ENCODE measurements at regions not wholly inside any gene's neighbourhood (a gene's known extent, or its start where the extent isn't known, plus 50 kb on each side); places are given as distances from the start of the nearest gene placed in this dataset.

DNA sequence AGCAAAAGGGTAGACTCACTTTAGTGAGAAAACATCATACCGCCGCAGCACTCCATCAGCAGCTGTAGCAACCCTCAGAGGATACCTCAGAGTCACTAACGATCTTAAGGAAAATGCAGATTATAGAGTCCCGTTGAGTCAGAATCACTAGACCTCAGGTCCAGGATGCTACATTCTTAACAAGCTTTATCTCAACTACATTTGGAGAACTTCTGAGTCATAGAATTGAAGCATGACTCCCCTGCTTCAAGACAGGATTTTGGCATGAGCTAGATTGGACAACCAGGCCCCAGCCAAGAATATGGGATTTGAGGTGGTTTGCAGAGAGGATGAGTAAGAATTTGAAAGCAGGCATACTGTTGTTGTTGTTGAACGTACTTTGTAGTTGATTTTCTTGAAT, 118.9 kb upstream of the UBL3 start (continued):
- TF ChIP-seq, protein P1, sequence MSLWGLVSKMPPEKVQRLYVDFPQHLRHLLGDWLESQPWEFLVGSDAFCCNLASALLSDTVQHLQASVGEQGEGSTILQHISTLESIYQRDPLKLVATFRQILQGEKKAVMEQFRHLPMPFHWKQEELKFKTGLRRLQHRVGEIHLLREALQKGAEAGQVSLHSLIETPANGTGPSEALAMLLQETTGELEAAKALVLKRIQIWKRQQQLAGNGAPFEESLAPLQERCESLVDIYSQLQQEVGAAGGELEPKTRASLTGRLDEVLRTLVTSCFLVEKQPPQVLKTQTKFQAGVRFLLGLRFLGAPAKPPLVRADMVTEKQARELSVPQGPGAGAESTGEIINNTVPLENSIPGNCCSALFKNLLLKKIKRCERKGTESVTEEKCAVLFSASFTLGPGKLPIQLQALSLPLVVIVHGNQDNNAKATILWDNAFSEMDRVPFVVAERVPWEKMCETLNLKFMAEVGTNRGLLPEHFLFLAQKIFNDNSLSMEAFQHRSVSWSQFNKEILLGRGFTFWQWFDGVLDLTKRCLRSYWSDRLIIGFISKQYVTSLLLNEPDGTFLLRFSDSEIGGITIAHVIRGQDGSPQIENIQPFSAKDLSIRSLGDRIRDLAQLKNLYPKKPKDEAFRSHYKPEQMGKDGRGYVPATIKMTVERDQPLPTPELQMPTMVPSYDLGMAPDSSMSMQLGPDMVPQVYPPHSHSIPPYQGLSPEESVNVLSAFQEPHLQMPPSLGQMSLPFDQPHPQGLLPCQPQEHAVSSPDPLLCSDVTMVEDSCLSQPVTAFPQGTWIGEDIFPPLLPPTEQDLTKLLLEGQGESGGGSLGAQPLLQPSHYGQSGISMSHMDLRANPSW (CRISPR knock-in tag; conservative IDR thresholded peaks at IDR 0.05; ENCODE audit: low read depth): no peak
- no peak for TF ChIP-seq CREM (CRISPR knock-in tag; IDR thresholded peaks at IDR 0.05)
- TF ChIP-seq ZNF416 (CRISPR knock-in tag; IDR thresholded peaks at IDR 0.05): no peak
- no peak for TF ChIP-seq MXD4 (CRISPR knock-in tag; IDR thresholded peaks at IDR 0.05; ENCODE audit: borderline replicate concordance)
- TF ChIP-seq ZNF423 (CRISPR knock-in tag; IDR thresholded peaks at IDR 0.05): no peak
- no peak for TF ChIP-seq NFE2L1 (CRISPR knock-in tag; IDR thresholded peaks at IDR 0.05)
- TF ChIP-seq ZNF121 (CRISPR knock-in tag; IDR thresholded peaks at IDR 0.05): no peak
- TF ChIP-seq RELA (CRISPR knock-in tag; IDR thresholded peaks at IDR 0.05; ENCODE audit: borderline replicate concordance): no peak
- no peak for TF ChIP-seq ESRRA (CRISPR knock-in tag; IDR thresholded peaks at IDR 0.05; ENCODE audit: borderline replicate concordance)

GRCh38 chr13:29964181-29964845, 113.9 kb upstream of the UBL3 start:
- Mint-ChIP-seq H3K27ac (peak overlapping the region; percentile 61), H3K4me3 (peak overlapping the region; percentile 4; the same call in 1 of the 2 replicates), H3K4me1 (peaks cover 52% of the 10 kb centered on the region), H3K9me3 (peaks cover 47% of the 10 kb centered on the region), H3K27me3 (ENCODE audit: low read depth) (peaks cover 8% of the 10 kb centered on the region), H3K36me3 (peaks cover 27% of the 10 kb centered on the region)
- POLR2A ChIA-PET: no interaction called here
- ATAC-seq (peak; percentile 92), DNase-seq (ENCODE audit: low spot score) (peak; percentile 44)
- CTCF ChIA-PET: interaction anchor here (0.6 to 2.1 kb wide), 10 partner anchors 10 to 193 kb away, joined by 3 to 21 read pairs (median 4); no protein-coding TSS in a partner anchor
- no peak for TF ChIP-seq FOXK1 (CRISPR knock-in tag; IDR thresholded peaks at IDR 0.05)
- 0 out of 2 replicates have a peak, but pooled peaks have one; percentile 41 for TF ChIP-seq MYBL2 (CRISPR knock-in tag; IDR thresholded peaks at IDR 0.05)

DNA sequence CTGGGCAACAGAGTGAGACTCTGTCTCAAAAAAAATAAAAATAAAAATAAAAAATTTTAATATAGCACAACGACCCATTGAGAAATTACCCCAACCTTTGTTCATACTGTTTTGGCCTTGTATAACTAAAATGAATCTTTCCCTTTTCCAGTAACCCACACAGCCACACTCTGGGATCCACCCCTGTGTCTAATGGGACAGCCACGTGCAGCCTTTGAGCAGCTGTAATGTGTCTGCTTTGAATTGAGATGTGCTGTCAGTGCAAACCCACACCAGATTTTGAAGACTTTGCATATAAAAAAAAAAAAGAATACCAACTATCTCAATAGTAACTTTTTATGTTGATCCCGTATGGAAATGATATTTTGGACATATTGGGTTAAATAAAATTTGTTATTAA, 112.7 kb upstream of the UBL3 start:
- ChIA-PET CTCF (interaction anchor here (1.4 to 2.0 kb wide), 4 partner anchors 9 to 169 kb away, joined by 3 to 21 read pairs (median 4); no protein-coding TSS in a partner anchor), POLR2A (no interaction called here)
- H3K4me3 Mint-ChIP-seq: no peak overlapping the region
- H3K27ac Mint-ChIP-seq: no peak overlapping the region
- peaks cover 8% of the 10 kb centered on the region for H3K27me3 Mint-ChIP-seq (ENCODE audit: low read depth)
- peaks cover 38% of the 10 kb centered on the region for H3K9me3 Mint-ChIP-seq
- DNase-seq (ENCODE audit: low spot score): no peak
- peaks cover 26% of the 10 kb centered on the region for H3K36me3 Mint-ChIP-seq
- H3K4me1 Mint-ChIP-seq: peaks cover 64% of the 10 kb centered on the region
- ATAC-seq: no peak
- no peak for TF ChIP-seq MLX (CRISPR knock-in tag; IDR thresholded peaks at IDR 0.05)
- TF ChIP-seq, protein P2, sequence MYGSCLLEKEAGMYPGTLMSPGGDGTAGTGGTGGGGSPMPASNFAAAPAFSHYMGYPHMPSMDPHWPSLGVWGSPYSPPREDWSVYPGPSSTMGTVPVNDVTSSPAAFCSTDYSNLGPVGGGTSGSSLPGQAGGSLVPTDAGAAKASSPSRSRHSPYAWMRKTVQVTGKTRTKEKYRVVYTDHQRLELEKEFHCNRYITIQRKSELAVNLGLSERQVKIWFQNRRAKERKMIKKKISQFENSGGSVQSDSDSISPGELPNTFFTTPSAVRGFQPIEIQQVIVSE (CRISPR knock-in tag; IDR thresholded peaks at IDR 0.05; ENCODE audit: borderline replicate concordance): no peak
- no peak for TF ChIP-seq PRDM15 (CRISPR knock-in tag; IDR thresholded peaks at IDR 0.05)
- TF ChIP-seq, protein P3, sequence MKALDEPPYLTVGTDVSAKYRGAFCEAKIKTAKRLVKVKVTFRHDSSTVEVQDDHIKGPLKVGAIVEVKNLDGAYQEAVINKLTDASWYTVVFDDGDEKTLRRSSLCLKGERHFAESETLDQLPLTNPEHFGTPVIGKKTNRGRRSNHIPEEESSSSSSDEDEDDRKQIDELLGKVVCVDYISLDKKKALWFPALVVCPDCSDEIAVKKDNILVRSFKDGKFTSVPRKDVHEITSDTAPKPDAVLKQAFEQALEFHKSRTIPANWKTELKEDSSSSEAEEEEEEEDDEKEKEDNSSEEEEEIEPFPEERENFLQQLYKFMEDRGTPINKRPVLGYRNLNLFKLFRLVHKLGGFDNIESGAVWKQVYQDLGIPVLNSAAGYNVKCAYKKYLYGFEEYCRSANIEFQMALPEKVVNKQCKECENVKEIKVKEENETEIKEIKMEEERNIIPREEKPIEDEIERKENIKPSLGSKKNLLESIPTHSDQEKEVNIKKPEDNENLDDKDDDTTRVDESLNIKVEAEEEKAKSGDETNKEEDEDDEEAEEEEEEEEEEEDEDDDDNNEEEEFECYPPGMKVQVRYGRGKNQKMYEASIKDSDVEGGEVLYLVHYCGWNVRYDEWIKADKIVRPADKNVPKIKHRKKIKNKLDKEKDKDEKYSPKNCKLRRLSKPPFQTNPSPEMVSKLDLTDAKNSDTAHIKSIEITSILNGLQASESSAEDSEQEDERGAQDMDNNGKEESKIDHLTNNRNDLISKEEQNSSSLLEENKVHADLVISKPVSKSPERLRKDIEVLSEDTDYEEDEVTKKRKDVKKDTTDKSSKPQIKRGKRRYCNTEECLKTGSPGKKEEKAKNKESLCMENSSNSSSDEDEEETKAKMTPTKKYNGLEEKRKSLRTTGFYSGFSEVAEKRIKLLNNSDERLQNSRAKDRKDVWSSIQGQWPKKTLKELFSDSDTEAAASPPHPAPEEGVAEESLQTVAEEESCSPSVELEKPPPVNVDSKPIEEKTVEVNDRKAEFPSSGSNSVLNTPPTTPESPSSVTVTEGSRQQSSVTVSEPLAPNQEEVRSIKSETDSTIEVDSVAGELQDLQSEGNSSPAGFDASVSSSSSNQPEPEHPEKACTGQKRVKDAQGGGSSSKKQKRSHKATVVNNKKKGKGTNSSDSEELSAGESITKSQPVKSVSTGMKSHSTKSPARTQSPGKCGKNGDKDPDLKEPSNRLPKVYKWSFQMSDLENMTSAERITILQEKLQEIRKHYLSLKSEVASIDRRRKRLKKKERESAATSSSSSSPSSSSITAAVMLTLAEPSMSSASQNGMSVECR (CRISPR knock-in tag; IDR thresholded peaks at IDR 0.05; ENCODE audit: borderline replicate concordance): no peak
- TF ChIP-seq AR (CRISPR knock-in tag; IDR thresholded peaks at IDR 0.05): no peak
